ENCODE measurements at regions not wholly inside any gene's neighbourhood (a gene's known extent, or its start where the extent isn't known, plus 50 kb on each side); places are given as distances from the start of the nearest gene placed in this dataset.

- no peak for DNase-seq (ENCODE audit: low read depth)
- Histone ChIP-seq H3K27me3 (ENCODE audit: control insufficient read depth, insufficient read depth, low read length) (peaks cover 3% of the 10 kb centered on the region; the same call in 1 of the 2 replicates), H3K36me3 (ENCODE audit: control insufficient read depth, insufficient read depth, low read length) (no peaks in the 10 kb centered on the region), H3K4me3 (ENCODE audit: low read depth, low read length) (no peak overlapping the region)
- ChIA-PET POLR2A (no interaction called here), CTCF (no interaction called here)
- no peak for TF ChIP-seq CTCF (IDR thresholded peaks at IDR 0.05; ENCODE audit: insufficient read depth, low read depth, low read length)
Observed at GRCh38 chr12:25052914-25053211, 104.0 kb upstream of the BCAT1 start.

GRCh38 chr12:25052196-25052913 lies 103.5 kb upstream of the BCAT1 start:
- ChIA-PET POLR2A (interaction anchor here (0.6 kb wide), 1 partner anchor 65 kb away, joined by 3 read pairs; no protein-coding TSS in a partner anchor), CTCF (no interaction called here)
- Histone ChIP-seq H3K36me3 (ENCODE audit: control insufficient read depth, insufficient read depth, low read length) (no peaks in the 10 kb centered on the region), H3K27me3 (ENCODE audit: control insufficient read depth, insufficient read depth, low read length) (peaks cover 3% of the 10 kb centered on the region; the same call in 1 of the 2 replicates), H3K4me3 (ENCODE audit: low read depth, low read length) (no peak overlapping the region)
- TF ChIP-seq CTCF (IDR thresholded peaks at IDR 0.05; ENCODE audit: insufficient read depth, low read depth, low read length), result no peak
- DNase-seq (ENCODE audit: low read depth), result no peak

GRCh38 chr12:25051656-25052195 lies 102.8 kb upstream of the BCAT1 start:
- H3K36me3 ChIP-seq (ENCODE audit: control insufficient read depth, insufficient read depth, low read length), result no peaks in the 10 kb centered on the region
- CTCF ChIA-PET, result no interaction called here
- no peak for TF ChIP-seq CTCF (IDR thresholded peaks at IDR 0.05; ENCODE audit: insufficient read depth, low read depth, low read length)
- no peak for DNase-seq (ENCODE audit: low read depth)
- H3K4me3 ChIP-seq (ENCODE audit: low read depth, low read length), result no peak overlapping the region
- POLR2A ChIA-PET, result interaction anchor here (0.6 kb wide), 1 partner anchor 65 kb away, joined by 3 read pairs; no protein-coding TSS in a partner anchor
- H3K27me3 ChIP-seq (ENCODE audit: control insufficient read depth, insufficient read depth, low read length), result peaks cover 3% of the 10 kb centered on the region; the same call in 1 of the 2 replicates

GRCh38 chr12:25051171-25051570 lies 102.3 kb upstream of the BCAT1 start:
- CTCF ChIA-PET, result no interaction called here
- POLR2A ChIA-PET, result no interaction called here

GRCh38 chr12:25045869-25046268 lies 97.0 kb upstream of the BCAT1 start:
- CTCF ChIA-PET, result no interaction called here
- H3K27me3 ChIP-seq (ENCODE audit: control insufficient read depth, insufficient read depth, low read length), result no peaks in the 10 kb centered on the region
- H3K4me3 ChIP-seq (ENCODE audit: low read depth, low read length), result no peak overlapping the region
- no peaks in the 10 kb centered on the region for H3K36me3 ChIP-seq (ENCODE audit: control insufficient read depth, insufficient read depth, low read length)
- DNase-seq (ENCODE audit: low read depth), result no peak
- POLR2A ChIA-PET, result no interaction called here
- no peak for TF ChIP-seq CTCF (IDR thresholded peaks at IDR 0.05; ENCODE audit: insufficient read depth, low read depth, low read length)

More at GRCh38 chr12:25051171-25051570, 102.3 kb upstream of the BCAT1 start:
- no peak for DNase-seq (ENCODE audit: low read depth)
- H3K4me3 ChIP-seq (ENCODE audit: low read depth, low read length), result no peak overlapping the region
- H3K36me3 ChIP-seq (ENCODE audit: control insufficient read depth, insufficient read depth, low read length), result no peaks in the 10 kb centered on the region
- no peak for TF ChIP-seq CTCF (IDR thresholded peaks at IDR 0.05; ENCODE audit: insufficient read depth, low read depth, low read length)
- H3K27me3 ChIP-seq (ENCODE audit: control insufficient read depth, insufficient read depth, low read length), result peaks cover 3% of the 10 kb centered on the region; the same call in 1 of the 2 replicates
